GM12878 (cell line): ENCODE measurements at regions not wholly inside any gene's neighbourhood (a gene's known extent, or its start where the extent isn't known, plus 50 kb on each side); places are given as distances from the start of the nearest gene placed in this dataset.

Source experiments
- ATAC-seq: fragments of 200-7000 bp; cut with Tn5 transposase; 3 replicates; pipeline ENCODE4 v1.9.1; 2020; ENCODE audit warnings: mild to moderate bottlenecking, moderate library complexity
- BruUV-seq: library from RNA; stranded (reverse); fragments of 400-500 nt; replicated peaks from 2 replicates; lab custom pipeline; 2021; lab: Mats Ljungman, UMichigan
- CTCF ChIA-PET: fragments of 300-600 bp; sonication (Branson Sonifier 250); formaldehyde crosslinking; extraction: SDS; loops from one replicate; lab custom pipeline; 2021; ENCODE audit warnings: inconsistent platforms; lab: Yijun Ruan, JAX
- POLR2A ChIA-PET: fragments of 350-600 bp; formaldehyde crosslinking; extraction: SDS; loops from one replicate; lab custom pipeline; 2021; ENCODE audit warnings: inconsistent platforms; lab: Charles Lee
- RAD21 ChIA-PET: fragments of 300-600 bp; sonication (Branson Sonifier 250); formaldehyde crosslinking; loops from one replicate; lab custom pipeline; 2023; ENCODE audit warnings: antibody characterized with exemption; ENCODE audit not compliant: unreplicated experiment; lab: Charles Lee
- SMC1A ChIA-PET: fragments of 300-600 bp; sonication (Branson Sonifier 250); formaldehyde crosslinking; loops from one replicate; lab custom pipeline; 2023; ENCODE audit not compliant: unreplicated experiment, uncharacterized antibody; lab: Charles Lee
- DNase-seq: peaks from one replicate; pipeline ENCODE4 v3.0.0-alpha.2; 2011; ENCODE audit warnings: low read depth, low spot score
- FAIRE-seq: peaks from 3 replicates; lab custom pipeline; 2011; peaks lifted over from hg19 to GRCh38; lab: Jason Lieb, UNC
- H2AFZ ChIP-seq: 2 replicates; pipeline ENCODE4 v1.6.0; 2011; ENCODE audit warnings: low read depth, low read length, control low read depth; ENCODE audit not compliant: control insufficient read depth
- H3K27ac ChIP-seq: 2 replicates; pipeline ENCODE4 v1.5.1; 2011; ENCODE audit warnings: control low read depth; ENCODE audit not compliant: control insufficient read depth, insufficient read depth
- H3K27me3 ChIP-seq, 2 experiments: replicated peaks in 1 of 2; 2 replicates each; pipeline versions ENCODE4 v1.6.0 to v1.6.1; 2011; ENCODE audit warnings: low read length in 1 of 2; ENCODE audit not compliant: control insufficient read depth in 2 of 2, insufficient read depth in 2 of 2
- H3K36me3 ChIP-seq, 2 experiments: 2 replicates each; pipeline ENCODE4 v1.5.1; 2011; ENCODE audit warnings: low read length in 1 of 2; ENCODE audit not compliant: control insufficient read depth in 2 of 2, insufficient read depth in 2 of 2
- H3K4me1 ChIP-seq: 2 replicates; pipeline ENCODE4 v1.6.1; 2011; ENCODE audit warnings: mild to moderate bottlenecking, low read length, moderate library complexity, mixed read lengths; ENCODE audit not compliant: control insufficient read depth, insufficient read depth
- H3K4me2 ChIP-seq: 2 replicates; pipeline ENCODE4 v1.6.0; 2011; ENCODE audit warnings: control low read depth; ENCODE audit not compliant: control insufficient read depth, insufficient read depth
- H3K4me3 ChIP-seq: fragments of 200-600 bp; sonication (generic); 2 replicates; pipeline ENCODE4 v1.5.1; 2016
- H3K79me2 ChIP-seq: 2 replicates; pipeline ENCODE4 v1.6.0; 2011; ENCODE audit warnings: low read length; ENCODE audit not compliant: control insufficient read depth, insufficient read depth
- H3K9ac ChIP-seq: 2 replicates; pipeline ENCODE4 v1.8.0; 2011; ENCODE audit warnings: low read length, control low read depth, mixed read lengths; ENCODE audit not compliant: control insufficient read depth, insufficient read depth
- H3K9me3 ChIP-seq: replicated peaks from 3 replicates; pipeline ENCODE4 v1.5.1; 2011; ENCODE audit warnings: mild to moderate bottlenecking, low read length; ENCODE audit not compliant: control insufficient read depth, insufficient read depth
- H4K20me1 ChIP-seq: 2 replicates; pipeline ENCODE4 v1.6.0; 2011; ENCODE audit not compliant: control insufficient read depth, insufficient read depth
- CBX3 ChIP-seq: fragments of 200-600 bp; sonication (generic); IDR thresholded peaks from 2 replicates; pipeline ENCODE4 v1.6.1; 2016; ENCODE audit warnings: low read depth, borderline replicate concordance
- CEBPB ChIP-seq, 2 experiments: fragments of 150-350 bp in 1 of 2; IDR thresholded peaks; 2 replicates each; pipeline ENCODE4 v1.6.1; 2012 to 2014; ENCODE audit warnings: low read depth in 2 of 2, low read length in 2 of 2, borderline replicate concordance in 1 of 2, inconsistent platforms in 1 of 2
- FOS ChIP-seq: IDR thresholded peaks from 3 replicates; pipeline ENCODE4 v1.6.1; 2011; ENCODE audit warnings: borderline replicate concordance; ENCODE audit not compliant: insufficient read length; ENCODE audit errors: extremely low read depth
- RELA ChIP-seq: fragments of 450-650 bp; IDR thresholded peaks from 2 replicates; pipeline ENCODE4 v1.8.0; 2014; ENCODE audit warnings: borderline replicate concordance; ENCODE audit not compliant: partially characterized antibody
- REST ChIP-seq: IDR thresholded peaks from 2 replicates; pipeline ENCODE4 v1.6.1; 2012; ENCODE audit warnings: mild to moderate bottlenecking, low read depth, low read length
- SREBF1 ChIP-seq: IDR thresholded peaks from 2 replicates; pipeline ENCODE4 v1.6.1; 2012; ENCODE audit warnings: mild to moderate bottlenecking, low read length
- SUZ12 ChIP-seq: fragments of 200-600 bp; sonication (generic); IDR thresholded peaks from one replicate; pipeline ENCODE4 v1.6.1; 2018; ENCODE audit warnings: antibody characterized with exemption, mild to moderate bottlenecking; ENCODE audit not compliant: unreplicated experiment
- YBX1 ChIP-seq: fragments of 450-650 bp; IDR thresholded peaks from 2 replicates; pipeline ENCODE4 v1.6.1; 2016; ENCODE audit warnings: antibody characterized with exemption
- ZBTB33 ChIP-seq: fragments of 450-650 bp; IDR thresholded peaks from 2 replicates; pipeline ENCODE4 v1.6.1; 2017; ENCODE audit warnings: mild to moderate bottlenecking
- WGBS: methylation state at CpG from one replicate; pipeline ENCODE4 v1.1.6; 2016; ENCODE audit warnings: low lambda C conversion rate; ENCODE audit not compliant: insufficient replicate concordance, insufficient coverage; ENCODE audit errors: missing lambda C conversion rate; 5-methylcytosine and 5-hydroxymethylcytosine counted together
- in situ Hi-C: fragments of 300-500 bp; cut with MboI; formaldehyde crosslinking; loops from 9 replicates; pipeline ENCODE4 v1.14.3; 2018; ENCODE audit warnings: mixed read lengths
- intact Hi-C: fragments of 100-400 bp; cut with micrococcal nuclease; formaldehyde crosslinking; loops from one replicate; pipeline ENCODE4 v1.14.2; 2022; ENCODE audit not compliant: unreplicated experiment

DNA sequence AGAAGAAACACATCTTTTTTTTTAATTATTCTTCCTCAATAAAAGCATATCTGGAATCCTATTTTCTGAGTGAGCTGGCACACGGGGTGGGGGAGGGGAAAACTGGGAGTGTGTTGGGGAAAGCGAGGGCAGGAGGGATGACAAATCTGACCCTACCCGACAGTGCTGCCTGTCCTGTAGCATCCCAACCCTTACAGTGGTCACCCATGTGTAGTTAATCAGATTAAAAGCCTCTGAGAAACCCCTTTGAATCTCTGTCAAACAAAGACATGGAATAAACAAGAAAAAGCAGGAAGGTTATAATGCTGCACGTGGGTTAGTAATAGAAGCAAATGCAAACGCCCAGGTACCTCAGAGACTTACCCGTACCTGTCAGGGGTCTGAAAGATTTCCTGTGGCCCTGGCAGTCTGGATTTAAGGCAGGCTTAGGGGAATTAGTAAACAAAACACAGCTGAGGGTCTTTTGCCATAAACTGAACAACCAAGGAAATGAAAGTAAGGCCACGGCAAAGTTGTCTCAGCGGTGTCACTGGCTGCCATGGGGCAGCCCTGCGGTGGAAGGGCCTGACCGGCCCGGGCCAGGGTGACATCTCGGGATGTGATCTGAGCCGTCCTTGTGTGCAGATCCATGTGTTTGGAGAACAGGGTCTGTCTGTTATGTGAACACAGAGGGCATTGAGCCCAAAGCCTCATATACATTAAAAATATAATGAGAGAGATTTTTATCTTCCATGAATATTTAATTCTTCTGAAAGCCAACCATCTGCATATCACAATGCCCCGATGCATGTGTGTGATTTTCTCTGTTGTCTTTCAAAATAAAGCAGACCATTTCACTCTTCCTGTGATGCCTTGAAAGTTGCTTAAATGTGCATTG lies 308.2 kb downstream of the ZNF608 start (continued):
- TF ChIP-seq FOS = no peak
- TF ChIP-seq, all 136 proteins: peak for 0

- no peaks in the 10 kb centered on the region for H4K20me1 ChIP-seq
- no peak for TF ChIP-seq YBX1
- no peak for TF ChIP-seq REST
- no peak for TF ChIP-seq CEBPB (IDR thresholded peaks at IDR 0.05; ENCODE audit: borderline replicate concordance in 1 of 2, low read depth in 2 of 2, low read length in 2 of 2)
- no peak for TF ChIP-seq CBX3
- TF ChIP-seq SREBF1 = no peak
- no peak for TF ChIP-seq SUZ12
- no peak for TF ChIP-seq RELA
- no peak for TF ChIP-seq ZBTB33
- TF ChIP-seq, all 136 proteins: peak for 0
- Histone ChIP-seq H2AFZ (no peak overlapping the region), H3K9ac (no peak overlapping the region), H3K4me1 (no peaks in the 10 kb centered on the region), H3K4me3 (no peak overlapping the region), H3K27ac (no peak overlapping the region), H3K27me3 (no peaks in the 10 kb centered on the region), H3K4me2 (no peak overlapping the region), H3K36me3 (no peaks in the 10 kb centered on the region), H3K79me2 (no peaks in the 10 kb centered on the region), H3K9me3 (no peaks in the 10 kb centered on the region; the same call in 2 of the 3 replicates)
- RAD21 ChIA-PET = no interaction called here
- CTCF ChIA-PET = no interaction called here
- DNase-seq (no peak), ATAC-seq (no peak), FAIRE-seq (no peak)
- intact Hi-C loops (no loop called here), in situ Hi-C loops (no loop called here)
- 100% methylated on average over 1 of the region's 2 CpGs for WGBS
- BruUV-seq = no TSS peak
- POLR2A ChIA-PET = no interaction called here
- SMC1A ChIA-PET = no interaction called here
Observed at GRCh38 chr5:124436294-124436693, 310.1 kb downstream of the ZNF608 start.
